ENCODE measurements at regions not wholly inside any gene's neighbourhood (a gene's known extent, or its start where the extent isn't known, plus 50 kb on each side); places are given as distances from the start of the nearest gene placed in this dataset.
A peak's percentile ranks its signal among the peaks of the same experiment; 100 is the strongest.

- Histone ChIP-seq H3K4me3 (ENCODE audit: low read length in 3 of 3) (no peak overlapping the region), H3K9ac (ENCODE audit: low read length in 3 of 3) (no peak overlapping the region), H3K4me1 (ENCODE audit: control insufficient read depth in 2 of 3, insufficient read depth in 2 of 3, low read depth in 1 of 3, low read length in 3 of 3) (no peaks in the 10 kb centered on the region), H3K36me3 (ENCODE audit: control insufficient read depth in 2 of 3, insufficient read depth in 3 of 3, low read length in 3 of 3) (no peaks in the 10 kb centered on the region), H3K27ac (ENCODE audit: low read depth in 2 of 2, low read length in 2 of 2) (no peak overlapping the region), H3K27me3 (ENCODE audit: control insufficient read depth, insufficient read depth, low read length) (no peaks in the 10 kb centered on the region), H3K9me3 (ENCODE audit: control insufficient read depth in 2 of 3, insufficient read depth in 1 of 3, low read length in 3 of 3) (no peaks in the 10 kb centered on the region)
- intact Hi-C loops (cut with DNase I) = no loop called here
- no peak for TF ChIP-seq CTCF (IDR thresholded peaks at IDR 0.05; ENCODE audit: borderline replicate concordance, extremely low read depth, insufficient read depth)
- FAIRE-seq (no peak), DNase-seq (no peak)
Observed at GRCh38 chr2:136394136-136395060, 276.4 kb upstream of the CXCR4 start.

- H3K9me3 ChIP-seq (ENCODE audit: control insufficient read depth in 2 of 3, insufficient read depth in 1 of 3, low read length in 3 of 3) = no peaks in the 10 kb centered on the region
- H3K9ac ChIP-seq (ENCODE audit: low read length in 3 of 3) = no peak overlapping the region
- no peaks in the 10 kb centered on the region for H3K4me1 ChIP-seq (ENCODE audit: control insufficient read depth in 2 of 3, insufficient read depth in 2 of 3, low read depth in 1 of 3, low read length in 3 of 3)
- DNase-seq = peak in 1 of 5 donors; percentile 17
- no peak for TF ChIP-seq CTCF (IDR thresholded peaks at IDR 0.05; ENCODE audit: borderline replicate concordance, extremely low read depth, insufficient read depth)
- H3K4me3 ChIP-seq (ENCODE audit: low read length in 3 of 3) = no peak overlapping the region
- H3K27me3 ChIP-seq (ENCODE audit: control insufficient read depth, insufficient read depth, low read length) = no peaks in the 10 kb centered on the region
- H3K27ac ChIP-seq (ENCODE audit: low read depth in 2 of 2, low read length in 2 of 2) = no peak overlapping the region
- no peak for FAIRE-seq
- no peaks in the 10 kb centered on the region for H3K36me3 ChIP-seq (ENCODE audit: control insufficient read depth in 2 of 3, insufficient read depth in 3 of 3, low read length in 3 of 3)
- intact Hi-C loops (cut with DNase I) = no loop called here
Observed at GRCh38 chr2:136393514-136393913, 275.6 kb upstream of the CXCR4 start.

- H3K9ac ChIP-seq (ENCODE audit: low read length in 3 of 3) = no peak overlapping the region
- H3K27me3 ChIP-seq (ENCODE audit: control insufficient read depth, insufficient read depth, low read length) = no peaks in the 10 kb centered on the region
- DNase-seq = no peak
- no peak overlapping the region for H3K4me3 ChIP-seq (ENCODE audit: low read length in 3 of 3)
- no peaks in the 10 kb centered on the region for H3K4me1 ChIP-seq (ENCODE audit: control insufficient read depth in 2 of 3, insufficient read depth in 2 of 3, low read depth in 1 of 3, low read length in 3 of 3)
- FAIRE-seq = no peak
- no peak overlapping the region for H3K27ac ChIP-seq (ENCODE audit: low read depth in 2 of 2, low read length in 2 of 2)
- no peaks in the 10 kb centered on the region for H3K36me3 ChIP-seq (ENCODE audit: control insufficient read depth in 2 of 3, insufficient read depth in 3 of 3, low read length in 3 of 3)
- no peaks in the 10 kb centered on the region for H3K9me3 ChIP-seq (ENCODE audit: control insufficient read depth in 2 of 3, insufficient read depth in 1 of 3, low read length in 3 of 3)
- TF ChIP-seq CTCF (IDR thresholded peaks at IDR 0.05; ENCODE audit: borderline replicate concordance, extremely low read depth, insufficient read depth) = no peak
- intact Hi-C loops (cut with DNase I) = no loop called here
Observed at GRCh38 chr2:136392897-136393505, 275.1 kb upstream of the CXCR4 start.

All from kidney (tissue), 13 donors.